ENCODE measurements at regions not wholly inside any gene's neighbourhood (a gene's known extent, or its start where the extent isn't known, plus 50 kb on each side); places are given as distances from the start of the nearest gene placed in this dataset.

- TF ChIP-seq ARID2 (CRISPR knock-in tag; IDR thresholded peaks at IDR 0.05; ENCODE audit: borderline replicate concordance) (no peak), TRIM22 (IDR thresholded peaks at IDR 0.05) (no peak), MYC (CRISPR knock-in tag; IDR thresholded peaks at IDR 0.05; ENCODE audit: borderline replicate concordance) (no peak), NBN (conservative IDR thresholded peaks at IDR 0.05) (no peak), CREB3 (CRISPR knock-in tag; IDR thresholded peaks at IDR 0.05) (no peak), NR3C1 (CRISPR knock-in tag; IDR thresholded peaks at IDR 0.05) (no peak), PBX2 (CRISPR knock-in tag; IDR thresholded peaks at IDR 0.05) (no peak), RAD51 (IDR thresholded peaks at IDR 0.05; ENCODE audit: borderline replicate concordance) (no peak), ZZZ3 (CRISPR knock-in tag; IDR thresholded peaks at IDR 0.05; ENCODE audit: borderline replicate concordance) (no peak), ZNF451 (CRISPR knock-in tag; IDR thresholded peaks at IDR 0.05) (no peak)
- TF ChIP-seq, protein P1, sequence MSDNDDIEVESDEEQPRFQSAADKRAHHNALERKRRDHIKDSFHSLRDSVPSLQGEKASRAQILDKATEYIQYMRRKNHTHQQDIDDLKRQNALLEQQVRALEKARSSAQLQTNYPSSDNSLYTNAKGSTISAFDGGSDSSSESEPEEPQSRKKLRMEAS (IDR thresholded peaks at IDR 0.05): no peak
- TF ChIP-seq, protein P2, sequence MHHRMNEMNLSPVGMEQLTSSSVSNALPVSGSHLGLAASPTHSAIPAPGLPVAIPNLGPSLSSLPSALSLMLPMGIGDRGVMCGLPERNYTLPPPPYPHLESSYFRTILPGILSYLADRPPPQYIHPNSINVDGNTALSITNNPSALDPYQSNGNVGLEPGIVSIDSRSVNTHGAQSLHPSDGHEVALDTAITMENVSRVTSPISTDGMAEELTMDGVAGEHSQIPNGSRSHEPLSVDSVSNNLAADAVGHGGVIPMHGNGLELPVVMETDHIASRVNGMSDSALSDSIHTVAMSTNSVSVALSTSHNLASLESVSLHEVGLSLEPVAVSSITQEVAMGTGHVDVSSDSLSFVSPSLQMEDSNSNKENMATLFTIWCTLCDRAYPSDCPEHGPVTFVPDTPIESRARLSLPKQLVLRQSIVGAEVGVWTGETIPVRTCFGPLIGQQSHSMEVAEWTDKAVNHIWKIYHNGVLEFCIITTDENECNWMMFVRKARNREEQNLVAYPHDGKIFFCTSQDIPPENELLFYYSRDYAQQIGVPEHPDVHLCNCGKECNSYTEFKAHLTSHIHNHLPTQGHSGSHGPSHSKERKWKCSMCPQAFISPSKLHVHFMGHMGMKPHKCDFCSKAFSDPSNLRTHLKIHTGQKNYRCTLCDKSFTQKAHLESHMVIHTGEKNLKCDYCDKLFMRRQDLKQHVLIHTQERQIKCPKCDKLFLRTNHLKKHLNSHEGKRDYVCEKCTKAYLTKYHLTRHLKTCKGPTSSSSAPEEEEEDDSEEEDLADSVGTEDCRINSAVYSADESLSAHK (CRISPR knock-in tag; IDR thresholded peaks at IDR 0.05; ENCODE audit: borderline replicate concordance): no peak
Observed at GRCh38 chr1:96164053-96164452, 557.5 kb upstream of the PTBP2 start.
